Kidney (tissue), 13 donors: ENCODE measurements at regions not wholly inside any gene's neighbourhood (a gene's known extent, or its start where the extent isn't known, plus 50 kb on each side); places are given as distances from the start of the nearest gene placed in this dataset.

Experiments used
- DNase-seq, 5 donors: peaks; one replicate each; pipeline ENCODE4 v3.0.0-alpha.2; 2013 to 2020
- FAIRE-seq: peaks from 2 replicates; lab custom pipeline; 2012; peaks lifted over from hg19 to GRCh38; lab: Jason Lieb, UNC
- H3K27ac ChIP-seq, 2 donors: one replicate each; pipeline ENCODE4 v1.7.0; 2013; ENCODE audit warnings: low read depth in 2 of 2, low read length in 2 of 2, inconsistent platforms in 1 of 2
- H3K27me3 ChIP-seq: one replicate; pipeline ENCODE4 v1.7.1; 2013; ENCODE audit warnings: low read length, inconsistent platforms; ENCODE audit not compliant: control insufficient read depth, insufficient read depth
- H3K36me3 ChIP-seq, 3 donors: one replicate each; pipeline versions ENCODE4 v1.7.0 to v1.7.1; 2013; ENCODE audit warnings: low read length in 3 of 3, control low read depth in 1 of 3, inconsistent platforms in 1 of 3; ENCODE audit not compliant: insufficient read depth in 3 of 3, control insufficient read depth in 2 of 3
- H3K4me1 ChIP-seq, 3 donors: one replicate each; pipeline versions ENCODE4 v1.7.0 to v1.7.1; 2013; ENCODE audit warnings: low read length in 3 of 3, inconsistent platforms in 1 of 3, low read depth in 1 of 3; ENCODE audit not compliant: control insufficient read depth in 2 of 3, insufficient read depth in 2 of 3
- H3K4me3 ChIP-seq, 3 donors: one replicate each; pipeline versions ENCODE4 v1.7.0 to v1.8.1; 2013; ENCODE audit warnings: low read length in 3 of 3, control low read depth in 1 of 3, inconsistent platforms in 1 of 3
- H3K9ac ChIP-seq, 3 donors: one replicate each; pipeline versions ENCODE4 v1.7.0 to v1.7.1; 2013; ENCODE audit warnings: low read length in 3 of 3, control low read depth in 1 of 3, inconsistent platforms in 1 of 3
- H3K9me3 ChIP-seq, 3 donors: one replicate each; pipeline versions ENCODE4 v1.7.0 to v1.7.1; 2013; ENCODE audit warnings: low read length in 3 of 3, control low read depth in 1 of 3, inconsistent platforms in 1 of 3; ENCODE audit not compliant: control insufficient read depth in 2 of 3, insufficient read depth in 1 of 3
- intact Hi-C: fragments of 100-400 bp; cut with DNase I; formaldehyde crosslinking; loops from one replicate; pipeline ENCODE4 v1.11.1; 2022
- TF ChIP-seq, protein P1 (sequence below): IDR thresholded peaks from 3 replicates; pipeline ENCODE4 v1.5.1; 2012; ENCODE audit warnings: mild to moderate bottlenecking, moderate library complexity, borderline replicate concordance; ENCODE audit not compliant: insufficient read depth; ENCODE audit errors: extremely low read depth
- donor health status: control.
- donor health status: control.
- donor health status: control.
- donor health status: control.
- donor health status: control.
- donor health status: DM: yes; HTN: yes; CAD: no.
- donor health status: Normal renal cell carcinoma (clear cell type).

DNA sequence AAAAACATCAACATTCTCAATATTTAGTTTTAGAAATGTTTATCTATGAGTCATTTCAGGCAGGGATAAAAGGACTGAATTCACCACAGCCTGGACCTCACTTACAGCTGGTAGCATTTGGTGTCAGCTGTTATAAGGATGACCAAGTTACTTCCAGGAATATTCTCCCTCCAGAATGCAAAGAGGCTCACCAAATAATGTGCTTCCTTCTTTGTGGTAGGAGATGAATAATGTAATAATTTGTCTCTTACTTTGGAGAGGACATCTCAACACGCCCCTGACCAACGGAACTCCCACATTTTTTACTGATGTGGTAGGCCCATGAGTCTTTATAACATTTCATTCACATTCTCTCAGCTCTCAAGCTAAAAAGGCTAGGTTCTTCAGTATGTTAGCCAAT is 825.9 kb upstream of the GRAMD2B start:
- FAIRE-seq (no peak), DNase-seq (no peak)
- TF ChIP-seq, protein P1, sequence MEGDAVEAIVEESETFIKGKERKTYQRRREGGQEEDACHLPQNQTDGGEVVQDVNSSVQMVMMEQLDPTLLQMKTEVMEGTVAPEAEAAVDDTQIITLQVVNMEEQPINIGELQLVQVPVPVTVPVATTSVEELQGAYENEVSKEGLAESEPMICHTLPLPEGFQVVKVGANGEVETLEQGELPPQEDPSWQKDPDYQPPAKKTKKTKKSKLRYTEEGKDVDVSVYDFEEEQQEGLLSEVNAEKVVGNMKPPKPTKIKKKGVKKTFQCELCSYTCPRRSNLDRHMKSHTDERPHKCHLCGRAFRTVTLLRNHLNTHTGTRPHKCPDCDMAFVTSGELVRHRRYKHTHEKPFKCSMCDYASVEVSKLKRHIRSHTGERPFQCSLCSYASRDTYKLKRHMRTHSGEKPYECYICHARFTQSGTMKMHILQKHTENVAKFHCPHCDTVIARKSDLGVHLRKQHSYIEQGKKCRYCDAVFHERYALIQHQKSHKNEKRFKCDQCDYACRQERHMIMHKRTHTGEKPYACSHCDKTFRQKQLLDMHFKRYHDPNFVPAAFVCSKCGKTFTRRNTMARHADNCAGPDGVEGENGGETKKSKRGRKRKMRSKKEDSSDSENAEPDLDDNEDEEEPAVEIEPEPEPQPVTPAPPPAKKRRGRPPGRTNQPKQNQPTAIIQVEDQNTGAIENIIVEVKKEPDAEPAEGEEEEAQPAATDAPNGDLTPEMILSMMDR: no peak
- Histone ChIP-seq H3K27ac (no peak overlapping the region), H3K9me3 (no peaks in the 10 kb centered on the region), H3K4me3 (no peak overlapping the region), H3K4me1 (no peaks in the 10 kb centered on the region), H3K27me3 (no peaks in the 10 kb centered on the region), H3K36me3 (no peaks in the 10 kb centered on the region), H3K9ac (no peak overlapping the region)
- intact Hi-C loops: no loop called here

GRCh38 chr5:125600559-125600958 is 822.6 kb upstream of the GRAMD2B start:
- no peak overlapping the region for H3K4me3 ChIP-seq
- H3K27ac ChIP-seq: no peak overlapping the region
- H3K9me3 ChIP-seq: no peaks in the 10 kb centered on the region
- FAIRE-seq (no peak), DNase-seq (no peak)
- H3K27me3 ChIP-seq: no peaks in the 10 kb centered on the region
- TF ChIP-seq, protein P1: no peak
- H3K4me1 ChIP-seq: no peaks in the 10 kb centered on the region
- no peak overlapping the region for H3K9ac ChIP-seq
- H3K36me3 ChIP-seq: no peaks in the 10 kb centered on the region
- intact Hi-C loops: no loop called here

DNA sequence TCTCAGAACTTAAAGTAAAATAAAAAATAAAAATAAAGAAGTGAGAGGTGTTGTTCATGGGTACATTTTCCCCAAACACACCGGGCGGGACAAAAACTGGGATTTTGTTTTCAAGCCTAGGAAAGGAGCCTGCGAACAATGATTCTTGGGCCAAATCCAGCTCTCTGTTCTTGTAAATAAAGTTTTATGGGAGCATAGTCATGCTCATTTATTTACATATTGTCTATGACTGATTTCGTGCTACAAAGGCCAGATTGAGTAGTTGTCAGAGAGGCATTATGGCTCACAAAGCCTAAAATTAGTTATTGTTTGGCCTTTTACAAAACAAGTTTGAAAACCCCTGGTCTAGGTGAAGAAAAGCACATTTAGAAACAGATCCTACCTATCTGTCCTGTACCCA is 821.0 kb upstream of the GRAMD2B start:
- TF ChIP-seq, protein P1: no peak
- no peak for DNase-seq
- H3K4me3 ChIP-seq: no peak overlapping the region
- H3K27ac ChIP-seq: no peak overlapping the region
- no peak overlapping the region for H3K9ac ChIP-seq
- H3K4me1 ChIP-seq: no peaks in the 10 kb centered on the region
- intact Hi-C loops: no loop called here
- no peaks in the 10 kb centered on the region for H3K9me3 ChIP-seq
- no peak for FAIRE-seq
- no peaks in the 10 kb centered on the region for H3K36me3 ChIP-seq
- no peaks in the 10 kb centered on the region for H3K27me3 ChIP-seq

DNA sequence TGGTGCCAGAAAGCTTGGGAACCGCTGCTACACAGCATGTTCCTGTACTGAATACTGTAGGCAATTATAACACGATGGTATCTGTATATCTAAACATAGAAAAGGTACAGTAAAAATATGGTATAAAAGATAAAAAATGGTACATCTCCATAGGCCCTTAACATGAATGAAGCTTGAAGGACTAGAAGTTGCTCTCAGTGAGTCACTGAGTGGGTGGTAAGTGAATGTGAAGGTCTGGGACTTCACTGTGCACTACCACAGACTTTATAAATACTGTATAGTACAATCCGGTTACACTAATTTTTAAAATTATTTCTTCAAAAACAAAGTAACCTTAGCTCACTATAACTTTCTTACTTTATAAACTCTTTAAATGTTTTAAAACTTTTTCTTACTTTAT is 819.9 kb upstream of the GRAMD2B start:
- TF ChIP-seq, protein P1: no peak
- intact Hi-C loops: no loop called here
- H3K36me3 ChIP-seq: no peaks in the 10 kb centered on the region
- H3K4me3 ChIP-seq: no peak overlapping the region
- H3K9me3 ChIP-seq: no peaks in the 10 kb centered on the region
- DNase-seq (no peak), FAIRE-seq (no peak)
- H3K9ac ChIP-seq: no peak overlapping the region
- H3K27ac ChIP-seq: no peak overlapping the region
- H3K4me1 ChIP-seq: no peaks in the 10 kb centered on the region
- no peaks in the 10 kb centered on the region for H3K27me3 ChIP-seq
